Panc1 (cell line): ENCODE measurements at regions not wholly inside any gene's neighbourhood (a gene's known extent, or its start where the extent isn't known, plus 50 kb on each side); places are given as distances from the start of the nearest gene placed in this dataset.

Experiments
- ATAC-seq: fragments of 200-7000 bp; cut with Tn5 transposase; 2 replicates; pipeline ENCODE4 v1.9.1; 2020; ENCODE audit warnings: mild to moderate bottlenecking, moderate library complexity
- BruUV-seq: library from RNA; stranded (reverse); fragments of 400-500 nt; replicated peaks from 2 replicates; lab custom pipeline; 2021; lab: Mats Ljungman, UMichigan
- CTCF ChIA-PET: fragments of 300-600 bp; sonication (Branson Sonifier 250); formaldehyde crosslinking; loops from one replicate; lab custom pipeline; 2022; ENCODE audit warnings: antibody characterized with exemption; lab: Charles Lee
- POLR2A ChIA-PET: fragments of 300-600 bp; sonication (Branson Sonifier 250); formaldehyde crosslinking; loops from one replicate; lab custom pipeline; 2022; ENCODE audit warnings: antibody characterized with exemption; lab: Charles Lee
- DNase-seq: peaks from one replicate; pipeline ENCODE4 v3.0.0-alpha.2; 2010; ENCODE audit warnings: low read depth, low spot score
- H3K27ac ChIP-seq: 2 replicates; pipeline ENCODE4 v1.5.1; 2011; ENCODE audit warnings: mild to moderate bottlenecking, low read length, inconsistent platforms
- H3K27me3 ChIP-seq: fragments of 200-500 bp; sonication (Bioruptor generic); 2 replicates; pipeline ENCODE4 v1.6.0; 2014; ENCODE audit warnings: low read length, inconsistent platforms; ENCODE audit not compliant: control insufficient read depth, insufficient read depth
- H3K36me3 ChIP-seq: fragments of 200-500 bp; sonication (Bioruptor generic); 2 replicates; pipeline ENCODE4 v1.5.1; 2014; ENCODE audit warnings: inconsistent platforms, mild to moderate bottlenecking, low read length, moderate library complexity; ENCODE audit not compliant: control insufficient read depth, insufficient read depth
- H3K4me1 ChIP-seq: 2 replicates; pipeline ENCODE4 v1.5.1; 2011; ENCODE audit warnings: inconsistent platforms, mild to moderate bottlenecking, low read length, moderate library complexity; ENCODE audit not compliant: control insufficient read depth, insufficient read depth
- H3K4me3 ChIP-seq, 2 experiments: 2 replicates each; pipeline ENCODE4 v1.5.1; 2011 to 2012; ENCODE audit warnings: low read depth in 2 of 2, low read length in 2 of 2, mild to moderate bottlenecking in 2 of 2, inconsistent platforms in 1 of 2, moderate library complexity in 1 of 2
- H3K9me3 ChIP-seq: fragments of 200-500 bp; sonication (Bioruptor generic); 2 replicates; pipeline ENCODE4 v1.5.1; 2014; ENCODE audit warnings: low read depth, mild to moderate bottlenecking, inconsistent platforms, low read length, moderate library complexity; ENCODE audit not compliant: control insufficient read depth, insufficient read depth
- POLR2AphosphoS5 ChIP-seq: IDR thresholded peaks from 2 replicates; pipeline ENCODE4 v1.6.1; 2012; ENCODE audit warnings: mild to moderate bottlenecking, low read depth, low read length, moderate library complexity
- SIN3A ChIP-seq: IDR thresholded peaks from 2 replicates; pipeline ENCODE4 v1.6.1; 2012; ENCODE audit warnings: low read depth, mild to moderate bottlenecking, low read length, moderate library complexity, borderline replicate concordance; ENCODE audit not compliant: insufficient read depth
- TCF7L2 ChIP-seq: IDR thresholded peaks from 2 replicates; pipeline ENCODE4 v1.6.1; 2011; ENCODE audit warnings: mild to moderate bottlenecking, low read depth, low read length, inconsistent platforms
- in situ Hi-C: cut with HindIII; loops from 2 replicates; pipeline ENCODE4 v1.10.0; 2016; ENCODE audit warnings: low sequenced_read_pairs, low pct_unique_long_range_greater_than_20kb
- intact Hi-C: fragments of 100-400 bp; cut with micrococcal nuclease; formaldehyde crosslinking; loops from one replicate; pipeline ENCODE4 v1.10.0; 2022; ENCODE audit not compliant: unreplicated experiment
- TF ChIP-seq, protein P1 (sequence below): fragments of 450-650 bp; IDR thresholded peaks from 2 replicates; pipeline ENCODE4 v1.5.1; 2017; ENCODE audit warnings: mild to moderate bottlenecking
- TF ChIP-seq, protein P2 (sequence below), 2 experiments: IDR thresholded peaks; 2 replicates each; pipeline ENCODE4 v1.6.1; 2011 to 2012; ENCODE audit warnings: low read depth in 2 of 2, control low read depth in 1 of 2, low read length in 1 of 2, mild to moderate bottlenecking in 1 of 2, moderate library complexity in 1 of 2; ENCODE audit not compliant: insufficient read depth in 1 of 2

DNA sequence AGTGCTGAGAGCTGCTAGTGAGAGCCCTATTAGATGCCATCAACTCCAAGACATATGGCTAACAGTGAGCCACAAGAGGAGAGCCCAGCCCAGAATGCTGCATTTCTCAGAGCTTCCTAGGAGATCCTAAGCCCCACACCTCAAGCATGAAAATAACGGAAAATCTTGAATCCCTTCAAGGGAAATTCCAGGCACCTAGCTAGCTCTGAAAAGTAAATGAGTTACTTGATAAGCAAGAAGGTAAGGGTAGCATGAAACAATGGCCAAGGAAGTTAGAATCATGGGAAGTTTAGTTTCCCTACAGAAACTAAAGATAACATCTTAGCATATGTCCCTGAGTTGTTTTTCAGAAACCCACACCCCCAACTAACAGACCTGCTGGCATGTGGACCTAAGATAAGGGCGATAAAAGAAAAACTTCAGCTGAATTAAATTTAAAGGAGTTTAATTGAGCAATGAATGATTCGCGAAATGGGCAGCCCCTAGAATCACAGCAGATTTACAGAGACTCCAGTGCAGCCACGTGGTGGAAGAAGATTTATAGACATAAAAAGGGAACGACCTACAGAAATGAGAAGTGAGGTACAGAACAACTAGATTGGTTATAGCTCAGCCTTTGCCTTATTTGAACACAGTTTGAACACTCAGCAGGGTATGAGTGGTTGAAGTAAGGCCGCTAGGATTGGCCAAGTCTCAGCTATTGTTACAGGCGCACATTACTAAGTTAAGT lies 301.3 kb upstream of the DACH1 start:
- H3K36me3 ChIP-seq, result no peaks in the 10 kb centered on the region
- no TSS peak for BruUV-seq
- in situ Hi-C loops (no loop called here), intact Hi-C loops (no loop called here)
- no peaks in the 10 kb centered on the region for H3K27me3 ChIP-seq
- ChIA-PET CTCF (no interaction called here), POLR2A (no interaction called here)
- ATAC-seq (no peak), DNase-seq (no peak)
- H3K4me3 ChIP-seq, result no peak overlapping the region
- TF ChIP-seq, protein P1, sequence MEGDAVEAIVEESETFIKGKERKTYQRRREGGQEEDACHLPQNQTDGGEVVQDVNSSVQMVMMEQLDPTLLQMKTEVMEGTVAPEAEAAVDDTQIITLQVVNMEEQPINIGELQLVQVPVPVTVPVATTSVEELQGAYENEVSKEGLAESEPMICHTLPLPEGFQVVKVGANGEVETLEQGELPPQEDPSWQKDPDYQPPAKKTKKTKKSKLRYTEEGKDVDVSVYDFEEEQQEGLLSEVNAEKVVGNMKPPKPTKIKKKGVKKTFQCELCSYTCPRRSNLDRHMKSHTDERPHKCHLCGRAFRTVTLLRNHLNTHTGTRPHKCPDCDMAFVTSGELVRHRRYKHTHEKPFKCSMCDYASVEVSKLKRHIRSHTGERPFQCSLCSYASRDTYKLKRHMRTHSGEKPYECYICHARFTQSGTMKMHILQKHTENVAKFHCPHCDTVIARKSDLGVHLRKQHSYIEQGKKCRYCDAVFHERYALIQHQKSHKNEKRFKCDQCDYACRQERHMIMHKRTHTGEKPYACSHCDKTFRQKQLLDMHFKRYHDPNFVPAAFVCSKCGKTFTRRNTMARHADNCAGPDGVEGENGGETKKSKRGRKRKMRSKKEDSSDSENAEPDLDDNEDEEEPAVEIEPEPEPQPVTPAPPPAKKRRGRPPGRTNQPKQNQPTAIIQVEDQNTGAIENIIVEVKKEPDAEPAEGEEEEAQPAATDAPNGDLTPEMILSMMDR, result no peak
- TF ChIP-seq TCF7L2, result no peak
- no peak for TF ChIP-seq SIN3A
- TF ChIP-seq, protein P2, sequence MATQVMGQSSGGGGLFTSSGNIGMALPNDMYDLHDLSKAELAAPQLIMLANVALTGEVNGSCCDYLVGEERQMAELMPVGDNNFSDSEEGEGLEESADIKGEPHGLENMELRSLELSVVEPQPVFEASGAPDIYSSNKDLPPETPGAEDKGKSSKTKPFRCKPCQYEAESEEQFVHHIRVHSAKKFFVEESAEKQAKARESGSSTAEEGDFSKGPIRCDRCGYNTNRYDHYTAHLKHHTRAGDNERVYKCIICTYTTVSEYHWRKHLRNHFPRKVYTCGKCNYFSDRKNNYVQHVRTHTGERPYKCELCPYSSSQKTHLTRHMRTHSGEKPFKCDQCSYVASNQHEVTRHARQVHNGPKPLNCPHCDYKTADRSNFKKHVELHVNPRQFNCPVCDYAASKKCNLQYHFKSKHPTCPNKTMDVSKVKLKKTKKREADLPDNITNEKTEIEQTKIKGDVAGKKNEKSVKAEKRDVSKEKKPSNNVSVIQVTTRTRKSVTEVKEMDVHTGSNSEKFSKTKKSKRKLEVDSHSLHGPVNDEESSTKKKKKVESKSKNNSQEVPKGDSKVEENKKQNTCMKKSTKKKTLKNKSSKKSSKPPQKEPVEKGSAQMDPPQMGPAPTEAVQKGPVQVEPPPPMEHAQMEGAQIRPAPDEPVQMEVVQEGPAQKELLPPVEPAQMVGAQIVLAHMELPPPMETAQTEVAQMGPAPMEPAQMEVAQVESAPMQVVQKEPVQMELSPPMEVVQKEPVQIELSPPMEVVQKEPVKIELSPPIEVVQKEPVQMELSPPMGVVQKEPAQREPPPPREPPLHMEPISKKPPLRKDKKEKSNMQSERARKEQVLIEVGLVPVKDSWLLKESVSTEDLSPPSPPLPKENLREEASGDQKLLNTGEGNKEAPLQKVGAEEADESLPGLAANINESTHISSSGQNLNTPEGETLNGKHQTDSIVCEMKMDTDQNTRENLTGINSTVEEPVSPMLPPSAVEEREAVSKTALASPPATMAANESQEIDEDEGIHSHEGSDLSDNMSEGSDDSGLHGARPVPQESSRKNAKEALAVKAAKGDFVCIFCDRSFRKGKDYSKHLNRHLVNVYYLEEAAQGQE (IDR thresholded peaks at IDR 0.05; ENCODE audit: insufficient read depth in 1 of 2, low read depth in 2 of 2, low read length in 1 of 2), result no peak
- no peak for TF ChIP-seq POLR2AphosphoS5
- no peaks in the 10 kb centered on the region for H3K4me1 ChIP-seq
- no peaks in the 10 kb centered on the region for H3K9me3 ChIP-seq
- no peak overlapping the region for H3K27ac ChIP-seq

DNA sequence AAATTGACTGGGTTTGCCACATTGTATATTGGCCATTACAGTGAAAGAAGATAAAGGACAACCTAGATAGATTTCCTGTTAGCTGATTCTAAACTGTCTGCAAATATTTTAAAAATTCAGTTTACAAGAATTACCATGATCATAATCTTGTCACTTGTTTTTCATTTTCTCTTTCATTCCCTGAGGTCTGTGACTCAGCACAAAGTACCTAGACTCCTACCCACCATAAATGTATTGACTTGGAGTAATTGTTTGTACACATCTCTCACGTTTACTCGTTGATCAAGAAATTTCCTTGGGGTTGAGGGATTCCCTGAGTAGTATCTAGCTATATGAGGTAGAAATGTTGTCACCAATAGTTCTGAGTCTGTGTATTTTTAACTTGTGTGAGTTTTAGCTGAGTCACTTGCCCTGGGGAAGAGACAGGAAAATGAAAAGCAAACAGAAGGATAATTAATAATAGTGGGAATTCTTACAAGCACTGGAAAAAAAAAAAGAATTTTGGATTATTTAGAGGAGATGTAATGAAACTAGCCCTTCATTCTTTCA lies 299.2 kb upstream of the DACH1 start:
- intact Hi-C loops, result no loop called here
- H3K4me1 ChIP-seq, result no peaks in the 10 kb centered on the region
- BruUV-seq, result no TSS peak
- H3K4me3 ChIP-seq, result no peak overlapping the region
- POLR2A ChIA-PET, result no interaction called here
- CTCF ChIA-PET, result no interaction called here
- TF ChIP-seq SIN3A (no peak), POLR2AphosphoS5 (no peak), TCF7L2 (no peak)
- TF ChIP-seq, protein P2 (IDR thresholded peaks at IDR 0.05; ENCODE audit: insufficient read depth in 1 of 2, low read depth in 2 of 2, low read length in 1 of 2), result no peak
- TF ChIP-seq, protein P1, result no peak
- DNase-seq, result no peak
- no peaks in the 10 kb centered on the region for H3K9me3 ChIP-seq
- H3K27me3 ChIP-seq, result no peaks in the 10 kb centered on the region
- no peaks in the 10 kb centered on the region for H3K36me3 ChIP-seq
- no peak for ATAC-seq
- in situ Hi-C loops, result no loop called here
- no peak overlapping the region for H3K27ac ChIP-seq
